Activated CD8-positive, alpha-beta T cell treated with anti-CD3 and anti-CD28 coated beads for 36 hours (primary cell): ENCODE measurements at regions not wholly inside any gene's neighbourhood (a gene's known extent, or its start where the extent isn't known, plus 50 kb on each side); places are given as distances from the start of the nearest gene placed in this dataset.

Experiments used
- ATAC-seq: fragments of 200-7000 bp; cut with Tn5 transposase; one replicate; pipeline ENCODE4 v1.10.0; 2021; ENCODE audit warnings: mild to moderate bottlenecking, moderate library complexity
- CTCF ChIA-PET: fragments of 350-600 bp; sonication (Branson Sonifier 250); formaldehyde crosslinking; loops from one replicate; lab custom pipeline; 2021; ENCODE audit warnings: antibody characterized with exemption; lab: Charles Lee
- POLR2A ChIA-PET: fragments of 350-600 bp; sonication (Branson Sonifier 250); formaldehyde crosslinking; loops from one replicate; lab custom pipeline; 2021; ENCODE audit warnings: antibody characterized with exemption; lab: Charles Lee
- DNase-seq: peaks from one replicate; pipeline ENCODE4 v3.0.0-alpha.2; 2020
- H3K27ac Mint-ChIP-seq: one replicate; pipeline ENCODE4 v1.8.0; 2021; ENCODE audit warnings: mild to moderate bottlenecking, mixed read lengths
- H3K27me3 Mint-ChIP-seq: one replicate; pipeline ENCODE4 v1.8.0; 2021; ENCODE audit warnings: mixed read lengths
- H3K36me3 Mint-ChIP-seq: one replicate; pipeline ENCODE4 v1.8.0; 2021; ENCODE audit warnings: low read depth, mixed read lengths
- H3K4me1 Mint-ChIP-seq: one replicate; pipeline ENCODE4 v1.8.0; 2021; ENCODE audit warnings: low read depth, mixed read lengths
- H3K4me3 Mint-ChIP-seq: one replicate; pipeline ENCODE4 v1.8.0; 2021; ENCODE audit warnings: mild to moderate bottlenecking, moderate library complexity, mixed read lengths
- H3K9me3 Mint-ChIP-seq: one replicate; pipeline ENCODE4 v1.8.0; 2021; ENCODE audit warnings: mixed read lengths
- CTCF ChIP-seq: fragments of 200-600 bp; IDR thresholded peaks from one replicate; pipeline ENCODE4 v1.8.0; 2022; ENCODE audit warnings: antibody characterized with exemption, mild to moderate bottlenecking
- intact Hi-C: fragments of 100-400 bp; cut with micrococcal nuclease; formaldehyde crosslinking; loops from one replicate; pipeline ENCODE4 v1.10.0; 2022

- no peak overlapping the region for H3K27ac Mint-ChIP-seq
- POLR2A ChIA-PET = no interaction called here
- intact Hi-C loops = no loop called here
- no peaks in the 10 kb centered on the region for H3K4me1 Mint-ChIP-seq
- H3K36me3 Mint-ChIP-seq = no peaks in the 10 kb centered on the region
- TF ChIP-seq CTCF = no peak
- DNase-seq (no peak), ATAC-seq (no peak)
- no peak overlapping the region for H3K4me3 Mint-ChIP-seq
- CTCF ChIA-PET = no interaction called here
- no peaks in the 10 kb centered on the region for H3K9me3 Mint-ChIP-seq
- H3K27me3 Mint-ChIP-seq = no peaks in the 10 kb centered on the region
Observed at GRCh38 chr2:120842456-120843439, 107.1 kb downstream of the GLI2 start.

- DNase-seq = no peak
- intact Hi-C loops = no loop called here
- H3K4me1 Mint-ChIP-seq = no peaks in the 10 kb centered on the region
- TF ChIP-seq CTCF = no peak
- no peaks in the 10 kb centered on the region for H3K27me3 Mint-ChIP-seq
- CTCF ChIA-PET = no interaction called here
- POLR2A ChIA-PET = no interaction called here
- peaks cover under 1% of the 10 kb centered on the region for H3K9me3 Mint-ChIP-seq
- no peak overlapping the region for H3K4me3 Mint-ChIP-seq
- no peak overlapping the region for H3K27ac Mint-ChIP-seq
- no peaks in the 10 kb centered on the region for H3K36me3 Mint-ChIP-seq
- ATAC-seq = no peak
Observed at GRCh38 chr2:120844070-120844738, 108.5 kb downstream of the GLI2 start.

GRCh38 chr2:120845277-120845676 lies 109.6 kb downstream of the GLI2 start:
- H3K36me3 Mint-ChIP-seq = no peaks in the 10 kb centered on the region
- ATAC-seq = no peak
- CTCF ChIA-PET = no interaction called here
- DNase-seq = no peak
- H3K4me1 Mint-ChIP-seq = no peaks in the 10 kb centered on the region
- no peak for TF ChIP-seq CTCF
- H3K27me3 Mint-ChIP-seq = no peaks in the 10 kb centered on the region
- H3K27ac Mint-ChIP-seq = no peak overlapping the region
- H3K4me3 Mint-ChIP-seq = no peak overlapping the region
- intact Hi-C loops = no loop called here
- POLR2A ChIA-PET = no interaction called here
- peaks cover 10% of the 10 kb centered on the region for H3K9me3 Mint-ChIP-seq

- no peak for ATAC-seq
- no peaks in the 10 kb centered on the region for H3K4me1 Mint-ChIP-seq
- H3K9me3 Mint-ChIP-seq = peaks cover 11% of the 10 kb centered on the region
Observed at GRCh38 chr2:120846406-120847095, 110.9 kb downstream of the GLI2 start.

More at GRCh38 chr2:120846406-120847095, 110.9 kb downstream of the GLI2 start:
- no peak for DNase-seq
- TF ChIP-seq CTCF = no peak
- CTCF ChIA-PET = no interaction called here
- intact Hi-C loops = no loop called here
- Mint-ChIP-seq H3K27ac (no peak overlapping the region), H3K4me3 (no peak overlapping the region), H3K36me3 (no peaks in the 10 kb centered on the region), H3K27me3 (no peaks in the 10 kb centered on the region)
- POLR2A ChIA-PET = no interaction called here
